Right lobe of liver (tissue), 6 donors: ENCODE measurements at regions not wholly inside any gene's neighbourhood (a gene's known extent, or its start where the extent isn't known, plus 50 kb on each side); places are given as distances from the start of the nearest gene placed in this dataset.

Experiments used
- ATAC-seq, 4 donors: fragments of 200-7000 bp; cut with Tn5 transposase; one replicate each; pipeline ENCODE4 v1.9.1; 2020; ENCODE audit warnings: mild to moderate bottlenecking in 4 of 4, moderate library complexity in 4 of 4
- DNase-seq, 3 donors: peaks; one replicate each; pipeline ENCODE4 v3.0.0-alpha.2; 2020
- H3K27ac ChIP-seq, 3 donors: fragments of 200-600 bp; one replicate each; pipeline ENCODE4 v1.8.0; 2022
- H3K27me3 ChIP-seq, 2 donors: fragments of 200-600 bp; one replicate each; pipeline ENCODE4 v1.8.0; 2022
- H3K36me3 ChIP-seq, 4 donors: fragments of 200-600 bp; sonication (generic) in 1 of 4; one replicate each; pipeline versions ENCODE4 v1.5.1 to v1.8.0; 2017 to 2022; ENCODE audit warnings: control low read depth in 1 of 4
- H3K4me1 ChIP-seq, 4 donors: fragments of 200-600 bp; sonication (generic) in 1 of 4; one replicate each; pipeline versions ENCODE4 v1.5.1 to v1.8.0; 2017 to 2022; ENCODE audit warnings: control low read depth in 1 of 4
- H3K4me3 ChIP-seq, 3 donors: fragments of 200-600 bp; one replicate each; pipeline ENCODE4 v1.8.0; 2022
- H3K9me3 ChIP-seq, 4 donors: fragments of 200-600 bp; sonication (generic) in 1 of 4; one replicate each; pipeline versions ENCODE4 v1.5.1 to v1.8.0; 2017 to 2022; ENCODE audit warnings: control low read depth in 1 of 4
- CTCF ChIP-seq, 4 donors: fragments of 200-600 bp in 3 of 4; fragments of 450-650 bp in 1 of 4; IDR thresholded peaks; one replicate each; pipeline versions ENCODE4 v1.5.1 to v1.8.0; 2016 to 2022; ENCODE audit warnings: antibody characterized with exemption in 4 of 4, mild to moderate bottlenecking in 2 of 4
- POLR2A ChIP-seq: fragments of 450-650 bp; IDR thresholded peaks from one replicate; pipeline ENCODE4 v1.6.1; 2017; ENCODE audit warnings: antibody characterized with exemption, mild to moderate bottlenecking
- WGBS: methylation state at CpG from one replicate; pipeline ENCODE4 v1.1.6; 2018; ENCODE audit warnings: low coverage, low lambda C conversion rate; ENCODE audit not compliant: insufficient coverage; ENCODE audit errors: missing lambda C conversion rate; 5-methylcytosine and 5-hydroxymethylcytosine counted together
- intact Hi-C, 2 donors: fragments of 100-400 bp; cut with DNase I; formaldehyde crosslinking; loops; one replicate each; pipeline versions ENCODE4 v1.11.2 to v1.14.1; 2022
- donor health status: DM: no; HTN: yes; CAD: no.
- donor health status: DM: no; HTN: no; CAD: no.
- donor health status: DM: no; HTN: no; CAD: no.
- donor health status: DM: no; HTN: yes; CAD: no.
- donor health status: DM: no; HTN: yes; CAD: no.

GRCh38 chr20:19016140-19016497 lies 196.3 kb upstream of the SLC24A3 start:
- no peak overlapping the region for H3K4me3 ChIP-seq
- no peaks in the 10 kb centered on the region for H3K9me3 ChIP-seq
- intact Hi-C loops: no loop called here
- H3K4me1 ChIP-seq: no peaks in the 10 kb centered on the region
- DNase-seq (peak in 1 of 3 donors; percentile 27), ATAC-seq (no peak)
- TF ChIP-seq POLR2A: no peak
- TF ChIP-seq CTCF (IDR thresholded peaks at IDR 0.05): no peak
- no peaks in the 10 kb centered on the region for H3K27me3 ChIP-seq
- no peak overlapping the region for H3K27ac ChIP-seq
- WGBS: 70% methylated on average over 2 of the region's 7 CpGs
- H3K36me3 ChIP-seq: no peaks in the 10 kb centered on the region

- TF ChIP-seq CTCF (IDR thresholded peaks at IDR 0.05) (no peak), POLR2A (no peak)
- DNase-seq (no peak), ATAC-seq (no peak)
- H3K36me3 ChIP-seq: no peaks in the 10 kb centered on the region
- H3K27ac ChIP-seq: no peak overlapping the region
- H3K4me3 ChIP-seq: no peak overlapping the region
- intact Hi-C loops: no loop called here
- no peaks in the 10 kb centered on the region for H3K4me1 ChIP-seq
- H3K27me3 ChIP-seq: no peaks in the 10 kb centered on the region
- 76% methylated on average over 6 of the region's 11 CpGs for WGBS
- H3K9me3 ChIP-seq: no peaks in the 10 kb centered on the region
These were observed 195.2 kb upstream of the SLC24A3 start for GRCh38 chr20:19017104-19017690.

- H3K4me1 ChIP-seq: no peaks in the 10 kb centered on the region
- H3K36me3 ChIP-seq: no peaks in the 10 kb centered on the region
- no peaks in the 10 kb centered on the region for H3K9me3 ChIP-seq
- TF ChIP-seq CTCF (IDR thresholded peaks at IDR 0.05) (no peak), POLR2A (no peak)
- DNase-seq (no peak), ATAC-seq (no peak)
- 64% methylated on average over 5 of the region's 5 CpGs for WGBS
- H3K4me3 ChIP-seq: no peak overlapping the region
- H3K27me3 ChIP-seq: no peaks in the 10 kb centered on the region
- intact Hi-C loops: no loop called here
- H3K27ac ChIP-seq: no peak overlapping the region
These were observed 193.6 kb upstream of the SLC24A3 start for GRCh38 chr20:19018881-19019280.

- Histone ChIP-seq H3K9me3 (no peaks in the 10 kb centered on the region), H3K4me1 (no peaks in the 10 kb centered on the region), H3K27me3 (no peaks in the 10 kb centered on the region), H3K4me3 (no peak overlapping the region), H3K27ac (no peak overlapping the region), H3K36me3 (no peaks in the 10 kb centered on the region)
- no peak for DNase-seq
- 85% methylated on average over 5 of the region's 5 CpGs for WGBS
- intact Hi-C loops: no loop called here
- no peak for ATAC-seq
- TF ChIP-seq CTCF (IDR thresholded peaks at IDR 0.05) (no peak), POLR2A (no peak)
These were observed 192.6 kb upstream of the SLC24A3 start for GRCh38 chr20:19019734-19020364.
